Stimulated activated memory B cell treated with anti-CD40 and anti-IgM and Interleukin-4, amounts not matched to agents 10 μg/mL and 1 μg/mL and 100 μg/mL, for 72 hours (primary cell): ENCODE measurements at regions not wholly inside any gene's neighbourhood (a gene's known extent, or its start where the extent isn't known, plus 50 kb on each side); places are given as distances from the start of the nearest gene placed in this dataset.

Experiments used
- ATAC-seq: fragments of 150-1000 bp; cut with Tn5 transposase; 2 replicates; pipeline ENCODE4 v1.10.0; 2021
- H3K27ac Mint-ChIP-seq: one replicate; pipeline ENCODE4 v1.8.0; 2022; ENCODE audit warnings: mild to moderate bottlenecking, mixed read lengths
- H3K27me3 Mint-ChIP-seq: one replicate; pipeline ENCODE4 v1.8.0; 2022; ENCODE audit warnings: mixed read lengths
- H3K36me3 Mint-ChIP-seq: one replicate; pipeline ENCODE4 v1.8.0; 2022; ENCODE audit warnings: mixed read lengths
- H3K4me1 Mint-ChIP-seq: one replicate; pipeline ENCODE4 v1.8.0; 2022; ENCODE audit warnings: mixed read lengths
- H3K4me3 Mint-ChIP-seq: one replicate; pipeline ENCODE4 v1.8.0; 2022; ENCODE audit warnings: mild to moderate bottlenecking, moderate library complexity, mixed read lengths
- H3K9me3 Mint-ChIP-seq: one replicate; pipeline ENCODE4 v1.8.0; 2022; ENCODE audit warnings: mixed read lengths

- Mint-ChIP-seq H3K4me1 (no peaks in the 10 kb centered on the region), H3K27me3 (no peaks in the 10 kb centered on the region), H3K27ac (no peak overlapping the region), H3K36me3 (no peaks in the 10 kb centered on the region), H3K9me3 (no peaks in the 10 kb centered on the region), H3K4me3 (no peak overlapping the region)
- ATAC-seq, result no peak
Observed at GRCh38 chr10:36608251-36608650, 517.1 kb upstream of the ANKRD30A start.

- Mint-ChIP-seq H3K9me3 (no peaks in the 10 kb centered on the region), H3K27ac (no peak overlapping the region), H3K36me3 (no peaks in the 10 kb centered on the region), H3K4me1 (no peaks in the 10 kb centered on the region), H3K27me3 (no peaks in the 10 kb centered on the region), H3K4me3 (no peak overlapping the region)
- ATAC-seq, result no peak
Observed at GRCh38 chr10:36606234-36606839, 519.1 kb upstream of the ANKRD30A start.

- no peak for ATAC-seq
- Mint-ChIP-seq H3K4me1 (no peaks in the 10 kb centered on the region), H3K4me3 (no peak overlapping the region), H3K9me3 (no peaks in the 10 kb centered on the region), H3K36me3 (no peaks in the 10 kb centered on the region), H3K27ac (no peak overlapping the region), H3K27me3 (no peaks in the 10 kb centered on the region)
Observed at GRCh38 chr10:36604316-36604715, 521.1 kb upstream of the ANKRD30A start.

- no peak for ATAC-seq
- no peaks in the 10 kb centered on the region for H3K4me1 Mint-ChIP-seq
- no peak overlapping the region for H3K27ac Mint-ChIP-seq
- H3K9me3 Mint-ChIP-seq, result no peaks in the 10 kb centered on the region
- no peaks in the 10 kb centered on the region for H3K36me3 Mint-ChIP-seq
- H3K27me3 Mint-ChIP-seq, result no peaks in the 10 kb centered on the region
- H3K4me3 Mint-ChIP-seq, result no peak overlapping the region
Observed at GRCh38 chr10:36603688-36604087, 521.7 kb upstream of the ANKRD30A start.

- ATAC-seq, result no peak
- H3K4me1 Mint-ChIP-seq, result no peaks in the 10 kb centered on the region
- H3K27me3 Mint-ChIP-seq, result no peaks in the 10 kb centered on the region
- H3K27ac Mint-ChIP-seq, result no peak overlapping the region
- no peak overlapping the region for H3K4me3 Mint-ChIP-seq
- no peaks in the 10 kb centered on the region for H3K36me3 Mint-ChIP-seq
- H3K9me3 Mint-ChIP-seq, result no peaks in the 10 kb centered on the region
Observed at GRCh38 chr10:36602374-36602773, 523.0 kb upstream of the ANKRD30A start.

- H3K36me3 Mint-ChIP-seq, result no peaks in the 10 kb centered on the region
- no peak overlapping the region for H3K4me3 Mint-ChIP-seq
- no peak overlapping the region for H3K27ac Mint-ChIP-seq
- no peaks in the 10 kb centered on the region for H3K9me3 Mint-ChIP-seq
- no peaks in the 10 kb centered on the region for H3K27me3 Mint-ChIP-seq
- no peak for ATAC-seq
- H3K4me1 Mint-ChIP-seq, result no peaks in the 10 kb centered on the region
Observed at GRCh38 chr10:36597756-36598320, 527.6 kb upstream of the ANKRD30A start.

GRCh38 chr10:36592964-36593363 is 532.4 kb upstream of the ANKRD30A start:
- no peak for ATAC-seq
- H3K9me3 Mint-ChIP-seq, result peaks cover 5% of the 10 kb centered on the region
- no peaks in the 10 kb centered on the region for H3K27me3 Mint-ChIP-seq
- H3K4me3 Mint-ChIP-seq, result no peak overlapping the region
- no peaks in the 10 kb centered on the region for H3K36me3 Mint-ChIP-seq
- no peak overlapping the region for H3K27ac Mint-ChIP-seq
- H3K4me1 Mint-ChIP-seq, result no peaks in the 10 kb centered on the region

- Mint-ChIP-seq H3K4me3 (no peak overlapping the region), H3K36me3 (no peaks in the 10 kb centered on the region), H3K27ac (no peak overlapping the region), H3K4me1 (no peaks in the 10 kb centered on the region), H3K9me3 (peaks cover 7% of the 10 kb centered on the region), H3K27me3 (no peaks in the 10 kb centered on the region)
- ATAC-seq, result no peak
Observed at GRCh38 chr10:36591436-36591835, 534.0 kb upstream of the ANKRD30A start.

- H3K27ac Mint-ChIP-seq, result peak overlapping the region; percentile 18
- no peaks in the 10 kb centered on the region for H3K36me3 Mint-ChIP-seq
- H3K9me3 Mint-ChIP-seq, result peaks cover 7% of the 10 kb centered on the region
Observed at GRCh38 chr10:36583690-36584089, 541.7 kb upstream of the ANKRD30A start.

GRCh38 chr10:36581237-36581636 is 544.2 kb upstream of the ANKRD30A start:
- no peak for ATAC-seq
- Mint-ChIP-seq H3K27me3 (no peaks in the 10 kb centered on the region), H3K36me3 (no peaks in the 10 kb centered on the region), H3K4me3 (no peak overlapping the region), H3K27ac (no peak overlapping the region), H3K9me3 (peaks cover 4% of the 10 kb centered on the region), H3K4me1 (no peaks in the 10 kb centered on the region)

More at GRCh38 chr10:36583690-36584089, 541.7 kb upstream of the ANKRD30A start:
- Mint-ChIP-seq H3K27me3 (no peaks in the 10 kb centered on the region), H3K4me1 (no peaks in the 10 kb centered on the region), H3K4me3 (no peak overlapping the region)
- ATAC-seq, result no peak

GRCh38 chr10:36578306-36578705 is 547.1 kb upstream of the ANKRD30A start:
- Mint-ChIP-seq H3K4me1 (no peaks in the 10 kb centered on the region), H3K27me3 (no peaks in the 10 kb centered on the region), H3K4me3 (no peak overlapping the region), H3K36me3 (no peaks in the 10 kb centered on the region), H3K27ac (no peak overlapping the region), H3K9me3 (no peaks in the 10 kb centered on the region)
- no peak for ATAC-seq

GRCh38 chr10:36577126-36577525 is 548.3 kb upstream of the ANKRD30A start:
- H3K4me1 Mint-ChIP-seq, result no peaks in the 10 kb centered on the region
- H3K27ac Mint-ChIP-seq, result no peak overlapping the region
- H3K36me3 Mint-ChIP-seq, result no peaks in the 10 kb centered on the region
- no peaks in the 10 kb centered on the region for H3K27me3 Mint-ChIP-seq
- no peaks in the 10 kb centered on the region for H3K9me3 Mint-ChIP-seq
- no peak overlapping the region for H3K4me3 Mint-ChIP-seq
- ATAC-seq, result no peak

GRCh38 chr10:36574207-36574606 is 551.2 kb upstream of the ANKRD30A start:
- H3K27ac Mint-ChIP-seq, result no peak overlapping the region

GRCh38 chr10:36573246-36573645 is 552.2 kb upstream of the ANKRD30A start:
- no peak overlapping the region for H3K4me3 Mint-ChIP-seq
- H3K4me1 Mint-ChIP-seq, result no peaks in the 10 kb centered on the region
- no peaks in the 10 kb centered on the region for H3K36me3 Mint-ChIP-seq
- H3K9me3 Mint-ChIP-seq, result no peaks in the 10 kb centered on the region
- no peak overlapping the region for H3K27ac Mint-ChIP-seq
- H3K27me3 Mint-ChIP-seq, result no peaks in the 10 kb centered on the region
- no peak for ATAC-seq

More at GRCh38 chr10:36574207-36574606, 551.2 kb upstream of the ANKRD30A start:
- H3K4me3 Mint-ChIP-seq, result no peak overlapping the region
- H3K27me3 Mint-ChIP-seq, result no peaks in the 10 kb centered on the region
- H3K4me1 Mint-ChIP-seq, result no peaks in the 10 kb centered on the region
- H3K9me3 Mint-ChIP-seq, result no peaks in the 10 kb centered on the region
- H3K36me3 Mint-ChIP-seq, result no peaks in the 10 kb centered on the region
- no peak for ATAC-seq

- H3K4me3 Mint-ChIP-seq, result no peak overlapping the region
- no peak overlapping the region for H3K27ac Mint-ChIP-seq
- no peak for ATAC-seq
- no peaks in the 10 kb centered on the region for H3K4me1 Mint-ChIP-seq
- no peaks in the 10 kb centered on the region for H3K27me3 Mint-ChIP-seq
- no peaks in the 10 kb centered on the region for H3K9me3 Mint-ChIP-seq
- H3K36me3 Mint-ChIP-seq, result no peaks in the 10 kb centered on the region
Observed at GRCh38 chr10:36564433-36564832, 561.0 kb upstream of the ANKRD30A start.
